Right lobe of liver (tissue), 6 donors: ENCODE measurements at regions not wholly inside any gene's neighbourhood (a gene's known extent, or its start where the extent isn't known, plus 50 kb on each side); places are given as distances from the start of the nearest gene placed in this dataset.

Source experiments
- ATAC-seq, 4 donors: fragments of 200-7000 bp; cut with Tn5 transposase; one replicate each; pipeline ENCODE4 v1.9.1; 2020; ENCODE audit warnings: mild to moderate bottlenecking in 4 of 4, moderate library complexity in 4 of 4
- DNase-seq, 3 donors: peaks; one replicate each; pipeline ENCODE4 v3.0.0-alpha.2; 2020
- H3K27ac ChIP-seq, 3 donors: fragments of 200-600 bp; one replicate each; pipeline ENCODE4 v1.8.0; 2022
- H3K27me3 ChIP-seq, 2 donors: fragments of 200-600 bp; one replicate each; pipeline ENCODE4 v1.8.0; 2022
- H3K36me3 ChIP-seq, 4 donors: fragments of 200-600 bp; sonication (generic) in 1 of 4; one replicate each; pipeline versions ENCODE4 v1.5.1 to v1.8.0; 2017 to 2022; ENCODE audit warnings: control low read depth in 1 of 4
- H3K4me1 ChIP-seq, 4 donors: fragments of 200-600 bp; sonication (generic) in 1 of 4; one replicate each; pipeline versions ENCODE4 v1.5.1 to v1.8.0; 2017 to 2022; ENCODE audit warnings: control low read depth in 1 of 4
- H3K4me3 ChIP-seq, 3 donors: fragments of 200-600 bp; one replicate each; pipeline ENCODE4 v1.8.0; 2022
- H3K9me3 ChIP-seq, 4 donors: fragments of 200-600 bp; sonication (generic) in 1 of 4; one replicate each; pipeline versions ENCODE4 v1.5.1 to v1.8.0; 2017 to 2022; ENCODE audit warnings: control low read depth in 1 of 4
- CTCF ChIP-seq, 4 donors: fragments of 200-600 bp in 3 of 4; fragments of 450-650 bp in 1 of 4; IDR thresholded peaks; one replicate each; pipeline versions ENCODE4 v1.5.1 to v1.8.0; 2016 to 2022; ENCODE audit warnings: antibody characterized with exemption in 4 of 4, mild to moderate bottlenecking in 2 of 4
- POLR2A ChIP-seq: fragments of 450-650 bp; IDR thresholded peaks from one replicate; pipeline ENCODE4 v1.6.1; 2017; ENCODE audit warnings: antibody characterized with exemption, mild to moderate bottlenecking
- WGBS: methylation state at CpG from one replicate; pipeline ENCODE4 v1.1.6; 2018; ENCODE audit warnings: low coverage, low lambda C conversion rate; ENCODE audit not compliant: insufficient coverage; ENCODE audit errors: missing lambda C conversion rate; 5-methylcytosine and 5-hydroxymethylcytosine counted together
- intact Hi-C, 2 donors: fragments of 100-400 bp; cut with DNase I; formaldehyde crosslinking; loops; one replicate each; pipeline versions ENCODE4 v1.11.2 to v1.14.1; 2022
- donor health status: DM: no; HTN: yes; CAD: no.
- donor health status: DM: no; HTN: no; CAD: no.
- donor health status: DM: no; HTN: no; CAD: no.
- donor health status: DM: no; HTN: yes; CAD: no.
- donor health status: DM: no; HTN: yes; CAD: no.

GRCh38 chr16:54479546-54479945, 193.0 kb upstream of the IRX3 start:
- no peaks in the 10 kb centered on the region for H3K9me3 ChIP-seq
- TF ChIP-seq POLR2A (no peak), CTCF (IDR thresholded peaks at IDR 0.05) (no peak)
- ATAC-seq (no peak), DNase-seq (no peak)
- intact Hi-C loops, result no loop called here
- no peaks in the 10 kb centered on the region for H3K36me3 ChIP-seq
- H3K27me3 ChIP-seq, result no peaks in the 10 kb centered on the region
- no peak overlapping the region for H3K4me3 ChIP-seq
- H3K27ac ChIP-seq, result no peak overlapping the region
- no peaks in the 10 kb centered on the region for H3K4me1 ChIP-seq
- 71% methylated on average over 1 of the region's 1 CpG for WGBS

GRCh38 chr16:54477714-54478113, 191.1 kb upstream of the IRX3 start:
- Histone ChIP-seq H3K4me1 (no peaks in the 10 kb centered on the region), H3K36me3 (no peaks in the 10 kb centered on the region), H3K4me3 (no peak overlapping the region), H3K27me3 (no peaks in the 10 kb centered on the region), H3K9me3 (no peaks in the 10 kb centered on the region), H3K27ac (no peak overlapping the region)
- DNase-seq (no peak), ATAC-seq (no peak)
- intact Hi-C loops, result no loop called here
- TF ChIP-seq POLR2A (no peak), CTCF (IDR thresholded peaks at IDR 0.05) (no peak)
- WGBS, result 80% methylated on average over 1 of the region's 6 CpGs

- TF ChIP-seq POLR2A (no peak), CTCF (IDR thresholded peaks at IDR 0.05) (no peak)
- no peak overlapping the region for H3K27ac ChIP-seq
- intact Hi-C loops, result no loop called here
- no peaks in the 10 kb centered on the region for H3K9me3 ChIP-seq
- ATAC-seq, result no peak
- no peak for DNase-seq
- H3K4me3 ChIP-seq, result no peak overlapping the region
- no peaks in the 10 kb centered on the region for H3K27me3 ChIP-seq
- H3K36me3 ChIP-seq, result no peaks in the 10 kb centered on the region
- WGBS, result 68% methylated on average over 5 of the region's 5 CpGs
- no peaks in the 10 kb centered on the region for H3K4me1 ChIP-seq
Observed at GRCh38 chr16:54475019-54475601, 188.5 kb upstream of the IRX3 start.

- H3K27me3 ChIP-seq, result no peaks in the 10 kb centered on the region
- intact Hi-C loops, result no loop called here
- H3K9me3 ChIP-seq, result no peaks in the 10 kb centered on the region
- no peak for TF ChIP-seq POLR2A
- TF ChIP-seq CTCF (IDR thresholded peaks at IDR 0.05), result no peak
- H3K36me3 ChIP-seq, result no peaks in the 10 kb centered on the region
- 71% methylated on average over 7 of the region's 8 CpGs for WGBS
- no peak overlapping the region for H3K4me3 ChIP-seq
- DNase-seq (no peak), ATAC-seq (no peak)
- no peak overlapping the region for H3K27ac ChIP-seq
- H3K4me1 ChIP-seq, result peaks cover 0 to under 1% (median 0%) of the 10 kb centered on the region in 4 donors
Observed at GRCh38 chr16:54473226-54473993, 186.8 kb upstream of the IRX3 start.
